Suprapubic skin (tissue), 4 donors: ENCODE measurements at regions not wholly inside any gene's neighbourhood (a gene's known extent, or its start where the extent isn't known, plus 50 kb on each side); places are given as distances from the start of the nearest gene placed in this dataset.

Experiments used
- DNase-seq, 2 donors: peaks; one replicate each; pipeline ENCODE4 v3.0.0-alpha.2; 2019; ENCODE audit warnings: low spot score in 2 of 2
- H3K27ac ChIP-seq: fragments of 200-600 bp; sonication (generic); one replicate; pipeline ENCODE4 v1.5.1; 2019
- H3K27me3 ChIP-seq: fragments of 200-600 bp; sonication (generic); one replicate; pipeline ENCODE4 v1.5.1; 2019
- H3K36me3 ChIP-seq: fragments of 200-600 bp; sonication (generic); one replicate; pipeline ENCODE4 v1.5.1; 2019
- H3K4me1 ChIP-seq: fragments of 200-600 bp; sonication (generic); one replicate; pipeline ENCODE4 v1.5.1; 2019
- H3K4me3 ChIP-seq: fragments of 200-600 bp; sonication (generic); one replicate; pipeline ENCODE4 v1.5.1; 2019; ENCODE audit warnings: mild to moderate bottlenecking
- H3K9me3 ChIP-seq: fragments of 200-600 bp; sonication (generic); one replicate; pipeline ENCODE4 v1.5.1; 2019
- CTCF ChIP-seq, 2 donors: fragments of 200-600 bp in 1 of 2; fragments of 450-650 bp in 1 of 2; sonication (generic) in 1 of 2; IDR thresholded peaks; one replicate each; pipeline ENCODE4 v1.5.1; 2016 to 2019; ENCODE audit warnings: antibody characterized with exemption in 2 of 2, mild to moderate bottlenecking in 1 of 2, moderate library complexity in 1 of 2
- EP300 ChIP-seq: sonication (generic); formaldehyde crosslinking; IDR thresholded peaks from one replicate; pipeline ENCODE4 v1.6.1; 2017; ENCODE audit warnings: antibody characterized with exemption
- POLR2A ChIP-seq, 2 donors: fragments of 450-650 bp; IDR thresholded peaks; one replicate each; pipeline ENCODE4 v1.6.1; 2017; ENCODE audit warnings: antibody characterized with exemption in 2 of 2, mild to moderate bottlenecking in 2 of 2, moderate library complexity in 2 of 2
- POLR2AphosphoS5 ChIP-seq, 3 donors: sonication (generic); formaldehyde crosslinking; IDR thresholded peaks; one replicate each; pipeline ENCODE4 v1.6.1; 2017; ENCODE audit warnings: antibody characterized with exemption in 3 of 3
- WGBS: methylation state at CpG from one replicate; pipeline ENCODE4 v1.1.5; 2018; 5-methylcytosine and 5-hydroxymethylcytosine counted together

- DNase-seq = no peak
- TF ChIP-seq POLR2A (IDR thresholded peaks at IDR 0.05) (no peak), POLR2AphosphoS5 (IDR thresholded peaks at IDR 0.05) (no peak)
- Histone ChIP-seq H3K9me3 (peaks cover 5% of the 10 kb centered on the region), H3K36me3 (no peaks in the 10 kb centered on the region), H3K27me3 (no peaks in the 10 kb centered on the region), H3K4me1 (no peaks in the 10 kb centered on the region), H3K27ac (no peak overlapping the region), H3K4me3 (no peak overlapping the region)
- WGBS = 48% methylated on average over 2 of the region's 2 CpGs
These were observed 941.2 kb downstream of the XPNPEP1 start for GRCh38 chr10:108982159-108982558.

GRCh38 chr10:108980869-108981268, 942.4 kb downstream of the XPNPEP1 start:
- Histone ChIP-seq H3K4me1 (no peaks in the 10 kb centered on the region), H3K4me3 (no peak overlapping the region), H3K9me3 (peaks cover 5% of the 10 kb centered on the region), H3K36me3 (no peaks in the 10 kb centered on the region), H3K27ac (no peak overlapping the region), H3K27me3 (no peaks in the 10 kb centered on the region)
- TF ChIP-seq EP300 (no peak), POLR2A (IDR thresholded peaks at IDR 0.05) (no peak), CTCF (IDR thresholded peaks at IDR 0.05) (no peak), POLR2AphosphoS5 (IDR thresholded peaks at IDR 0.05) (no peak)
- DNase-seq = no peak

GRCh38 chr10:108975459-108976058, 947.8 kb downstream of the XPNPEP1 start:
- Histone ChIP-seq H3K27me3 (no peaks in the 10 kb centered on the region), H3K27ac (no peak overlapping the region), H3K36me3 (no peaks in the 10 kb centered on the region), H3K4me1 (no peaks in the 10 kb centered on the region), H3K4me3 (no peak overlapping the region), H3K9me3 (peaks cover 5% of the 10 kb centered on the region)
- 33% methylated on average over 3 of the region's 3 CpGs for WGBS
- TF ChIP-seq CTCF (IDR thresholded peaks at IDR 0.05) (no peak), EP300 (no peak), POLR2AphosphoS5 (IDR thresholded peaks at IDR 0.05) (no peak), POLR2A (IDR thresholded peaks at IDR 0.05) (no peak)
- no peak for DNase-seq

- Histone ChIP-seq H3K9me3 (peaks cover 5% of the 10 kb centered on the region), H3K27ac (no peak overlapping the region), H3K4me3 (no peak overlapping the region), H3K4me1 (no peaks in the 10 kb centered on the region), H3K27me3 (no peaks in the 10 kb centered on the region), H3K36me3 (no peaks in the 10 kb centered on the region)
- WGBS = 46% methylated on average over 1 of the region's 1 CpG
- TF ChIP-seq CTCF (IDR thresholded peaks at IDR 0.05) = no peak
- no peak for TF ChIP-seq POLR2AphosphoS5 (IDR thresholded peaks at IDR 0.05)
- TF ChIP-seq EP300 = no peak
- no peak for TF ChIP-seq POLR2A (IDR thresholded peaks at IDR 0.05)
- DNase-seq = no peak
These were observed 953.3 kb downstream of the XPNPEP1 start for GRCh38 chr10:108970016-108970415.

- H3K27ac ChIP-seq = no peak overlapping the region
- 94% methylated on average over 1 of the region's 1 CpG for whole genome bisulfite sequencing
- peaks cover 5% of the 10 kb centered on the region for H3K9me3 ChIP-seq
- no peak for DNase-seq
- H3K27me3 ChIP-seq = no peaks in the 10 kb centered on the region
- H3K4me1 ChIP-seq = no peaks in the 10 kb centered on the region
- H3K36me3 ChIP-seq = no peaks in the 10 kb centered on the region
- H3K4me3 ChIP-seq = no peak overlapping the region
- no peak for TF ChIP-seq POLR2A (IDR thresholded peaks at IDR 0.05)
- TF ChIP-seq EP300 = no peak
- TF ChIP-seq POLR2AphosphoS5 (IDR thresholded peaks at IDR 0.05) = no peak
- TF ChIP-seq CTCF (IDR thresholded peaks at IDR 0.05) = no peak
These were observed 956.9 kb downstream of the XPNPEP1 start for GRCh38 chr10:108966411-108966810.

- Histone ChIP-seq H3K27ac (no peak overlapping the region), H3K27me3 (no peaks in the 10 kb centered on the region), H3K9me3 (peaks cover 5% of the 10 kb centered on the region), H3K4me3 (no peak overlapping the region), H3K36me3 (no peaks in the 10 kb centered on the region), H3K4me1 (no peaks in the 10 kb centered on the region)
- no peak for DNase-seq
- TF ChIP-seq POLR2AphosphoS5 (IDR thresholded peaks at IDR 0.05) = no peak
- no peak for TF ChIP-seq POLR2A (IDR thresholded peaks at IDR 0.05)
- no peak for TF ChIP-seq EP300
- TF ChIP-seq CTCF (IDR thresholded peaks at IDR 0.05) = no peak
These were observed 957.3 kb downstream of the XPNPEP1 start for GRCh38 chr10:108966005-108966404.
